ENCODE measurements at regions not wholly inside any gene's neighbourhood (a gene's known extent, or its start where the extent isn't known, plus 50 kb on each side); places are given as distances from the start of the nearest gene placed in this dataset.

DNA sequence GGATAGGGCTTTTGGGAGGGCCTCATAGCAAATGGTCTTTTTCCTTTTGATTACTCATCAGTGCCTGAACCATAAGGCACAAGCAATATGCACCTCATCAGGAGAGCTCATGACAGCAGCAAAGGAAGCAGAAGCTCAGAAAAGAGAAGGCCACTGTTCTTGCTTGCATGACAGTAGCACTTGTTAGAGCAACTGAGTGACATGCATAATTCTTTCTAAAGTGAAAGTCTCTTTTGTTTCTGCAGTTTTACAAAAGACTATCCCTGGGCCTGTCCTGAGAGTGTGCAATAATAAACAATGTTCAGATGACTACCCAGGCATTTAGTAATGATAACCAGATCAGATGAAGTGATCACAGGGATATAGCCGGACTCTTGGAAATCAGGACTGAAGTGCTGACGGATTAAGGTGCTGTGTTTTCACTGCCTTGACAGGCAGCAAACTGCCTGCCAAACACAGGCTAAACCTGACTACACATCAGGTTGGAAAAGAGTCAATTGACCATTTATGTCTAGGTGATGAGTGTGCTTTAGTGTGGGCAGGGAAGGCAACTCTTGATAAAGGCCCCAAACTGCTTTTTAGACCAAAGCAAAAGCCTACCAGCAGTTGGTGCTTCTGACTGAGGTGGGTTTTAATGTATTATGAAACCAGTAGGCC is 1860.3 kb downstream of the TP53TG3F start:
- no peaks in the 10 kb centered on the region for H3K27me3 ChIP-seq (ENCODE audit: control insufficient read depth in 2 of 2, insufficient read depth in 1 of 2, low read length in 1 of 2)
- 67% methylated on average over 2 of the region's 2 CpGs for WGBS
- H3K36me3 ChIP-seq (ENCODE audit: control insufficient read depth in 2 of 2, insufficient read depth in 2 of 2, low read length in 1 of 2) = no peaks in the 10 kb centered on the region
- no peak overlapping the region for H3K4me3 ChIP-seq (ENCODE audit: low read length in 2 of 2)
- no peak for DNase-seq (ENCODE audit: low read depth in 6 of 9, low spot score in 9 of 9)
- H3K9me3 ChIP-seq (ENCODE audit: control insufficient read depth in 2 of 2, insufficient read depth in 1 of 2, low read length in 1 of 2) = peaks cover 1 to 5% of the 10 kb centered on the region in 2 donors
- H3K4me1 ChIP-seq (ENCODE audit: control insufficient read depth in 2 of 2, insufficient read depth in 2 of 2, low read length in 2 of 2) = no peaks in the 10 kb centered on the region
- no peak overlapping the region for H3K27ac ChIP-seq (ENCODE audit: low read depth in 1 of 2, low read length in 1 of 2)

- Histone ChIP-seq H3K4me1 (ENCODE audit: control insufficient read depth in 2 of 2, insufficient read depth in 2 of 2, low read length in 2 of 2) (no peaks in the 10 kb centered on the region), H3K9me3 (ENCODE audit: control insufficient read depth in 2 of 2, insufficient read depth in 1 of 2, low read length in 1 of 2) (no peaks in the 10 kb centered on the region), H3K36me3 (ENCODE audit: control insufficient read depth in 2 of 2, insufficient read depth in 2 of 2, low read length in 1 of 2) (no peaks in the 10 kb centered on the region), H3K27ac (ENCODE audit: low read depth in 1 of 2, low read length in 1 of 2) (no peak overlapping the region), H3K27me3 (ENCODE audit: control insufficient read depth in 2 of 2, insufficient read depth in 1 of 2, low read length in 1 of 2) (no peaks in the 10 kb centered on the region), H3K4me3 (ENCODE audit: low read length in 2 of 2) (no peak overlapping the region)
- DNase-seq (ENCODE audit: low read depth in 6 of 9, low spot score in 9 of 9) = no peak
- 75% methylated on average over 3 of the region's 3 CpGs for WGBS
These were observed 1866.5 kb downstream of the TP53TG3F start for GRCh38 chr16:35325936-35326335.

DNA sequence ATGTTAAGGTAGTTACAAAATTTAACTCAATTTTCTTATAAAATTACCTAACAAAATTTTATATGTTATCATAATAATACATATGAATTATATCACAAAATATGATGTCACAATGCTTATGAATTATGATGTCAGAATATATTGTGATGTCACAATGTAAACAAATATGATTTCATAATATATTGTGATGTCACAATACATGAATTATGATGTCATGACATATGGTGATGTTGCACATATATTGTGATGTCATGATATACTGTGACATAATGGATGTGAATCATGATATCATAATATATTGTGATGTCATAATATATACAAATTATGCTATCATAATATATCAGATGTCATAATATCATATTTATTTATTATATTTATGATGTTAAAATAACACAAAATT is 1879.9 kb downstream of the TP53TG3F start:
- no peaks in the 10 kb centered on the region for H3K4me1 ChIP-seq (ENCODE audit: control insufficient read depth in 2 of 2, insufficient read depth in 2 of 2, low read length in 2 of 2)
- no peak overlapping the region for H3K4me3 ChIP-seq (ENCODE audit: low read length in 2 of 2)
- DNase-seq (ENCODE audit: low read depth in 6 of 9, low spot score in 9 of 9) = no peak
- H3K9me3 ChIP-seq (ENCODE audit: control insufficient read depth in 2 of 2, insufficient read depth in 1 of 2, low read length in 1 of 2) = peaks cover 4 to 11% of the 10 kb centered on the region in 2 donors
- H3K27ac ChIP-seq (ENCODE audit: low read depth in 1 of 2, low read length in 1 of 2) = no peak overlapping the region
- no peaks in the 10 kb centered on the region for H3K36me3 ChIP-seq (ENCODE audit: control insufficient read depth in 2 of 2, insufficient read depth in 2 of 2, low read length in 1 of 2)
- no peaks in the 10 kb centered on the region for H3K27me3 ChIP-seq (ENCODE audit: control insufficient read depth in 2 of 2, insufficient read depth in 1 of 2, low read length in 1 of 2)

- Histone ChIP-seq H3K27ac (ENCODE audit: low read depth in 1 of 2, low read length in 1 of 2) (no peak overlapping the region), H3K4me3 (ENCODE audit: low read length in 2 of 2) (no peak overlapping the region)
These were observed 1882.6 kb downstream of the TP53TG3F start for GRCh38 chr16:35342012-35342411.

DNA sequence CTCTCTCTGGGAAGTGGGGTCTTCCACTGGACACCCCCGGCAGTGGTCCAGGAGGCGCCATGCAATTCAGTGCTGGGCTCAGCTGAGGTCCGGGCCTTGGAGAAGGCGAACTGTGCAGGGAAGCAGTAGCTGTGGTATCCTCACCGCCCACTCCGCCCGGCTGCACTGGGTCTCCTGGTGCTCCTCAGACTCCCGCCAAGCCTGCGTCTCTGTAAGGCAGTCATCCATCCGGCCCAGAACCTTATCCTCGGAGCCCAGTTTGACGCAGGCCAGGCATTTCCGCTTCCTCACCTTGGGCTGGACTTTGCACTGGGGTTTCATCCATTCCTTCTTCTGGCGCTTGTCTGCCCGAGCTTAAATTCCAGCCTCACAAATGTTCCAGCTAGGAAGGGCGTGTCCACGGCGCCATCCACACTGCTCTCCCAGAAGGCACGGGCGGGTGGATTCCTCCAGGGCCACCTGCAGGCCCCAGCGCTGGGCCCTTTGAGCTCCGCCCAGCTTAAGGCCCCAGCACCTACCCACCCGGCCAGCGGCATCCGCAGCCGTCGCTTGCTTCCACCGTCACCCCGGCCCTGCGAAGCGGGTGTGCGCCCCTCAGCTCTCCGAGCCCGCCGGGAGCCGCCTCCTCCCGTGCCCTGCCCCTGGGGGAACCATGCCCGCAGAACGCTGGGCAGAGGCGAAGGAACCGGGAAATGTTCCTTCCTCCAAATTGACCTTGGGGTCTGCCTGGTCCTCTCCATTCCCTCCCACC is 1884.8 kb downstream of the TP53TG3F start:
- H3K36me3 ChIP-seq (ENCODE audit: control insufficient read depth in 2 of 2, insufficient read depth in 2 of 2, low read length in 1 of 2) = no peaks in the 10 kb centered on the region
- no peaks in the 10 kb centered on the region for H3K4me1 ChIP-seq (ENCODE audit: control insufficient read depth in 2 of 2, insufficient read depth in 2 of 2, low read length in 2 of 2)
- DNase-seq (ENCODE audit: low read depth in 6 of 9, low spot score in 9 of 9) = no peak
- H3K9me3 ChIP-seq (ENCODE audit: control insufficient read depth in 2 of 2, insufficient read depth in 1 of 2, low read length in 1 of 2) = peaks cover 6 to 14% of the 10 kb centered on the region in 2 donors
- H3K27me3 ChIP-seq (ENCODE audit: control insufficient read depth in 2 of 2, insufficient read depth in 1 of 2, low read length in 1 of 2) = no peaks in the 10 kb centered on the region
- 79% methylated on average over 41 of the region's 41 CpGs for WGBS
- no peak overlapping the region for H3K4me3 ChIP-seq (ENCODE audit: low read length in 2 of 2)
- no peak overlapping the region for H3K27ac ChIP-seq (ENCODE audit: low read depth in 1 of 2, low read length in 1 of 2)

More at GRCh38 chr16:35342012-35342411, 1882.6 kb downstream of the TP53TG3F start:
- Histone ChIP-seq H3K27me3 (ENCODE audit: control insufficient read depth in 2 of 2, insufficient read depth in 1 of 2, low read length in 1 of 2) (no peaks in the 10 kb centered on the region), H3K9me3 (ENCODE audit: control insufficient read depth in 2 of 2, insufficient read depth in 1 of 2, low read length in 1 of 2) (peaks cover 6 to 12% of the 10 kb centered on the region in 2 donors), H3K36me3 (ENCODE audit: control insufficient read depth in 2 of 2, insufficient read depth in 2 of 2, low read length in 1 of 2) (no peaks in the 10 kb centered on the region), H3K4me1 (ENCODE audit: control insufficient read depth in 2 of 2, insufficient read depth in 2 of 2, low read length in 2 of 2) (no peaks in the 10 kb centered on the region)
- 51% methylated on average over 4 of the region's 4 CpGs for WGBS
- DNase-seq (ENCODE audit: low read depth in 6 of 9, low spot score in 9 of 9) = no peak

- DNase-seq (ENCODE audit: low read depth in 6 of 9, low spot score in 9 of 9) = no peak
- Histone ChIP-seq H3K9me3 (ENCODE audit: control insufficient read depth in 2 of 2, insufficient read depth in 1 of 2, low read length in 1 of 2) (peaks cover 0 to 6% of the 10 kb centered on the region in 2 donors), H3K27ac (ENCODE audit: low read depth in 1 of 2, low read length in 1 of 2) (no peak overlapping the region), H3K4me3 (ENCODE audit: low read length in 2 of 2) (no peak overlapping the region), H3K36me3 (ENCODE audit: control insufficient read depth in 2 of 2, insufficient read depth in 2 of 2, low read length in 1 of 2) (no peaks in the 10 kb centered on the region), H3K4me1 (ENCODE audit: control insufficient read depth in 2 of 2, insufficient read depth in 2 of 2, low read length in 2 of 2) (no peaks in the 10 kb centered on the region), H3K27me3 (ENCODE audit: control insufficient read depth in 2 of 2, insufficient read depth in 1 of 2, low read length in 1 of 2) (no peaks in the 10 kb centered on the region)
- WGBS = 61% methylated on average over 29 of the region's 29 CpGs
These were observed 1893.0 kb downstream of the TP53TG3F start for GRCh38 chr16:35352431-35352830.

DNA sequence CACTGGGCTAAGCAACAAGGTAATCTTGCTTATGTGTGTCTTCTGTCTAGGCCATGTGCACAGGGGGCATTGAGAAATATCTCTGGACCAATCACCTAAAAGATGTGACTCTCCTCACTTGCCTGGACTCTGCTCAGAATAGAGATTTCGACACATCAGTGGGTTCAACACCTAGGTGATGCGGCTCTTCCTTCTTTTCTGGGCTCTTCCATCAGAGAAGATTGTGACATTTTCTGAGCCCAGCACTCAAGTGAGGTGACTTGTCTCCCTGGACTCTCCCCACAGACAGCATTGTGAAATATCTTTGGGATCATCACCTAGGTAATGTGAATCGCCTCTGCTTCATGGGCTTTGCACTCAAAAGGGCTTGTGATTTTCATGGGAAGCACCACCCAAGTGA is 1904.1 kb downstream of the TP53TG3F start:
- H3K27me3 ChIP-seq (ENCODE audit: control insufficient read depth in 2 of 2, insufficient read depth in 1 of 2, low read length in 1 of 2) = no peaks in the 10 kb centered on the region
- WGBS = 77% methylated on average over 3 of the region's 3 CpGs
- no peak overlapping the region for H3K4me3 ChIP-seq (ENCODE audit: low read length in 2 of 2)
- DNase-seq (ENCODE audit: low read depth in 6 of 9, low spot score in 9 of 9) = no peak
- no peaks in the 10 kb centered on the region for H3K9me3 ChIP-seq (ENCODE audit: control insufficient read depth in 2 of 2, insufficient read depth in 1 of 2, low read length in 1 of 2)
- H3K27ac ChIP-seq (ENCODE audit: low read depth in 1 of 2, low read length in 1 of 2) = no peak overlapping the region
- no peaks in the 10 kb centered on the region for H3K4me1 ChIP-seq (ENCODE audit: control insufficient read depth in 2 of 2, insufficient read depth in 2 of 2, low read length in 2 of 2)
- no peaks in the 10 kb centered on the region for H3K36me3 ChIP-seq (ENCODE audit: control insufficient read depth in 2 of 2, insufficient read depth in 2 of 2, low read length in 1 of 2)

GRCh38 chr16:35364263-35364662 is 1904.9 kb downstream of the TP53TG3F start:
- Histone ChIP-seq H3K4me3 (ENCODE audit: low read length in 2 of 2) (no peak overlapping the region), H3K27me3 (ENCODE audit: control insufficient read depth in 2 of 2, insufficient read depth in 1 of 2, low read length in 1 of 2) (no peaks in the 10 kb centered on the region), H3K36me3 (ENCODE audit: control insufficient read depth in 2 of 2, insufficient read depth in 2 of 2, low read length in 1 of 2) (no peaks in the 10 kb centered on the region), H3K4me1 (ENCODE audit: control insufficient read depth in 2 of 2, insufficient read depth in 2 of 2, low read length in 2 of 2) (no peaks in the 10 kb centered on the region), H3K27ac (ENCODE audit: low read depth in 1 of 2, low read length in 1 of 2) (no peak overlapping the region), H3K9me3 (ENCODE audit: control insufficient read depth in 2 of 2, insufficient read depth in 1 of 2, low read length in 1 of 2) (no peaks in the 10 kb centered on the region)
- DNase-seq (ENCODE audit: low read depth in 6 of 9, low spot score in 9 of 9) = no peak

GRCh38 chr16:35365675-35366074 is 1906.3 kb downstream of the TP53TG3F start:
- WGBS = 75% methylated on average over 2 of the region's 2 CpGs
- Histone ChIP-seq H3K4me3 (ENCODE audit: low read length in 2 of 2) (no peak overlapping the region), H3K36me3 (ENCODE audit: control insufficient read depth in 2 of 2, insufficient read depth in 2 of 2, low read length in 1 of 2) (no peaks in the 10 kb centered on the region), H3K27me3 (ENCODE audit: control insufficient read depth in 2 of 2, insufficient read depth in 1 of 2, low read length in 1 of 2) (no peaks in the 10 kb centered on the region), H3K27ac (ENCODE audit: low read depth in 1 of 2, low read length in 1 of 2) (no peak overlapping the region), H3K4me1 (ENCODE audit: control insufficient read depth in 2 of 2, insufficient read depth in 2 of 2, low read length in 2 of 2) (no peaks in the 10 kb centered on the region), H3K9me3 (ENCODE audit: control insufficient read depth in 2 of 2, insufficient read depth in 1 of 2, low read length in 1 of 2) (no peaks in the 10 kb centered on the region)
- DNase-seq (ENCODE audit: low read depth in 6 of 9, low spot score in 9 of 9) = no peak
